ENCODE measurements at regions not wholly inside any gene's neighbourhood (a gene's known extent, or its start where the extent isn't known, plus 50 kb on each side); places are given as distances from the start of the nearest gene placed in this dataset.
"Not testable (repeated sequence)": the region's sequence is repeated elsewhere in the genome, so short reads cannot be mapped to it uniquely, and the experiment has no call there.

GRCh38 chr13:109431217-109431616 is 355.2 kb downstream of the IRS2 start:
- no peak for DNase-seq

DNA sequence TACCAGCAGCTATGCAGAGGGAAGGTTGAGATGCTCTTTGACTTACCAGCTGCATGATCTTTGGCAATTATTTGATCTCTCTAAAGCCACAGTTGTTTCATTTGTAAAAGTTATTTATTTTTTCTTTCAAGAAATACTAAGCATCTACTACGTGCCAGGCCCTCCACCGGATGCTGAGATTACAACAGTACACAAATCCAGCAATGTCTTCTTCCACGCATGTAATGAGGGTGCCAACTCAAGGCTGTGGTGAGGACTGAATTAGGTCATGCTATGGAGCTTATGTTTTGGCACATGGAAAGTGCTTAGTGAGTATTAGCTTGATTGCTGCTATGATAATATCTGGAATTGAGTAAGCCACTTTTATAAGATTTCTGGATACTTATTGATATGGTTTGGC is 358.2 kb downstream of the IRS2 start:
- no peak for DNase-seq

- DNase-seq, result no peak
Observed at GRCh38 chr13:109427695-109428094, 358.7 kb downstream of the IRS2 start.

- DNase-seq, result peak; percentile 47
Observed at GRCh38 chr13:109427148-109427547, 359.2 kb downstream of the IRS2 start.

GRCh38 chr13:109426690-109426990 is 359.7 kb downstream of the IRS2 start:
- no peak for DNase-seq

GRCh38 chr13:109425821-109426689 is 360.3 kb downstream of the IRS2 start:
- no peak for DNase-seq

- DNase-seq, result no peak
Observed at GRCh38 chr13:109422161-109422560, 364.2 kb downstream of the IRS2 start.

DNA sequence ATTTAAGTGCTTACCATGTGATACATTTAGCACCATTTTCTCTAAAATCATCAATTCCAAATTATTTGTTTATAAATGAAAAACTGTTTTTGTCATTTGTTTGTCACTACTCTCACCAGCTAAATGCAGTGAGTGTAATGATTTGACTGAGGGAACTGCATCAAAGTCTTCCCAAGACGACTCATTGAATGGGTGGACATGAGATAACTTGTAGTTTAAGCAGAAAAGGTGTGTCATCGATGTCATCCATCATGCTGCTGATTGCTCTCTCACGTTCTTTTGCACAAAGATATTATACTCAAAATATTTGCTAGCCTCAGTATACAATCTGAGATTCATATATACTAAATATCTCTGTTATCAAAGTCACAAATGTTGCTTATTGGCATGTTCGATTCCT is 366.5 kb downstream of the IRS2 start:
- no peak for DNase-seq

- no peak for DNase-seq
Observed at GRCh38 chr13:109418111-109418510, 368.3 kb downstream of the IRS2 start.

DNA sequence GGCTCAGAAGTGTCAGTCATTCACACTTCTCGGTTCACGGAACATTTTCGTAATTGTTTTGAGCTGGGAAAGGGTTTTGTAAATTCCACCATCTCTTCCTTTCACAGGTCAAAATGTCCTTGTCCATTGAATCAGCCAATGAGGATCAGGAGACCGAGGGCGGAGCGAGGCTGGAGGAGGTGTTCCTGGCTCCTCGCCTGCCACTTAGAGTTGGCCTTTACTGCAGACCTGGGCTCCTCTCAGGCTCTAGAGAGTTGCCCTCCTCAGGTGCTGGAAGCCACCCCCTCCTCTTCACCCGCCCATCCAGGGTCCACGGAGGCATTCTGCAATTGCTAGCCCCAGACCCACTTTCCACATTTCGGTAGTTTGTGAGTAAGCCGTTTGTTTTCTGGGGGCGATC is 370.4 kb downstream of the IRS2 start:
- DNase-seq, result no peak

GRCh38 chr13:109415057-109415456 is 371.3 kb downstream of the IRS2 start:
- DNase-seq, result no peak

GRCh38 chr13:109412283-109412901 is 374.0 kb downstream of the IRS2 start:
- DNase-seq, result peak; percentile 63

DNA sequence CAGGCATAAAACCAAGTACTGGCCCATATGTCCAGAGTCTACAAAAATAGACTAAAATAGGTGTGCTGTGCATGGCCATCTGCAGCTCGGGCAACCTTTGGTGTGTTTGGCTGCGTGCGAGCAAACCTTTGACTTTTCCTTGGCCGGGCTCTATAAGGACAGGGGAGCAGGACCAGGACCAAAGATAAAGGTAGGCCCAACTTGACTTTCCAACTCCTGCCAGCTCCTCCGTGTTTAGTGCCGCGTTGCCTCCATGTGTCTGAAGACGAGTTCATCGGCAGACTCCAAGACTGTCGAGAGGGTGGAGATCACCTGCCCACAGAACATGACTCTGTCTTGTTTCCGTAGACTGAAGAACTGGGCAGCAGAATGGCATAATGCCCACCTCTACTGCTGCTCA is 375.5 kb downstream of the IRS2 start:
- no peak for DNase-seq

GRCh38 chr13:109408591-109409382 is 377.6 kb downstream of the IRS2 start:
- DNase-seq, result no peak

- DNase-seq, result no peak
Observed at GRCh38 chr13:109406376-109406992, 379.9 kb downstream of the IRS2 start.

GRCh38 chr13:109403012-109403421 is 383.4 kb downstream of the IRS2 start:
- DNase-seq, result no peak

GRCh38 chr13:109401891-109402290 is 384.5 kb downstream of the IRS2 start:
- DNase-seq, result no peak

DNA sequence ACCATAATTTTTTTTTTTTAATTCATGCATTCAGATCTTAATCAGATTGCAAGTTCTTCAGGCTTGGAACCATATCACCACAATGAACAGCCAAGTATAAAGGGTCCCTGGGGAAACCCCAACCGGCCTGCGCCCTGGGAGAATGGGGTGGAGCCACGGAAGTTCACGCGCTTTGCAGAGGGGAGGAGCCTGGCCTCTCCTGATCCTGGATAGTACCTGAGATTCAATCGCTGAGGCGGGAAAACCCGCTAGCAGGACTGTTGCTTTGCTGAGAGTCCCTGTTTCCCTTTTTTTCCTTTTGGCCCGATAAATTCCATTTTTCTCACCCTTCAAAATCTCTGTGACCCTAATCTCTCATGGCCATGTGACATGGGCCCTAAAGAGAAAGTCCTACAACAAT is 385.1 kb downstream of the IRS2 start:
- DNase-seq, result no peak

DNA sequence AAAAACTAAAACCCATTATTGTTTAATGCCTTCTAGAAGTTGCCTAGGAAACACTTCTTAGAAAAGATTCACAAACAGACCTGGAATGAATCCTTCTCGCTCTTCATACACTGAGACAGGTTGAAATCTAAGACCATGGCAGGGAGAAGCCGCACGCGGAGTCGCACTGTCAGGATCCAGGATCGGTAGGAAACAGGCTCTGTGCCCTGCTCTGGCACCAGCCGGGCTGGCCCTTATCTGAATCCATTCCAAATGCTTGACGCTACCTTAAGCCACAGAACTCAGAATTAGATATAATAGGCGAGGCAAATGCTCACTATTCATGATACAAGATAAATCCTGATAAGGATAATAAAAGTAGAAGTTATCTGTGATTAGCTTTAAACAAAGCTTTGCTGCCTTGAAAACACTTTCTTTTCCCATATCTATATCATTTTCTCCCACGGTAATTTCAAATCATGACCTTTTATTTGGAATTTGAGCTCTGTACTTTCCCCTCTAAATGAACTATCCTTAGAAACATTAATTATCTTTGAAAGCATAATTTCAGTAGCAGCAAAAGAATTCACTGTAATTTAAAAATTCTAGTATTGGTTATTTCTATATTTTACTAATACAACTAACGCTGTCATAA is 385.6 kb downstream of the IRS2 start:
- DNase-seq, result no peak

DNA sequence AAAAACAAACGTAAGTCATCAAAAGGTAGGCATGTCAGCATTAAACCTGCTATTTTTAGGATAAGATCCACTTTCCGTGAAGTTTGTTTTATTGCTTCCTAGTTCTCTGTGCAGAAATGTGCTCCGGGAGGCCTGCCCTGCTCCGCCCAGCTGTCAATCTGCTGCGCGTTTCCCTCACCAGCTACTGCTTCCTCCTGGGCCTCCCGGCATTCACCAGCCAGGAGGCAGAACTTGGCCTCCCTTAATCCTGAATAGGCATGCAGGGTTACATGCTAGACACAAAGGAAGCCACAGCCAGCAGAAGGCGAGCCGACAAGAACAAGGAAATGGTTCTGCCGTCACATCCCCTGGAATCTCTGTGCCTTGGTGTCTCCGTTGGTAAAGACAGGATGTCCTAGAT is 386.2 kb downstream of the IRS2 start:
- no peak for DNase-seq

GRCh38 chr13:109398071-109398470 is 388.3 kb downstream of the IRS2 start:
- DNase-seq, result not testable (repeated sequence)

GRCh38 chr13:109397285-109397684 is 389.1 kb downstream of the IRS2 start:
- DNase-seq, result no peak

- no peak for DNase-seq
Observed at GRCh38 chr13:109396266-109396665, 390.1 kb downstream of the IRS2 start.

Data from fibroblast of skin of right quadriceps (primary cell).